ENCODE measurements at regions not wholly inside any gene's neighbourhood (a gene's known extent, or its start where the extent isn't known, plus 50 kb on each side); places are given as distances from the start of the nearest gene placed in this dataset.

- H3K36me3 Mint-ChIP-seq (ENCODE audit: insufficient read depth in 1 of 3, low read depth in 3 of 3) = no peaks in the 10 kb centered on the region
- no peak overlapping the region for H3K4me3 Mint-ChIP-seq
- no peak overlapping the region for H3K4me2 ChIP-seq (ENCODE audit: insufficient read depth, insufficient read length, low read length)
- H3K27ac Mint-ChIP-seq = no peak overlapping the region
- H2BK20ac ChIP-seq (ENCODE audit: low read depth, low read length, poor library complexity, severe bottlenecking) = no peak overlapping the region
- no peak overlapping the region for H3K56ac ChIP-seq (ENCODE audit: insufficient read length, low read depth, low read length)
- no peaks in the 10 kb centered on the region for H3K4me1 Mint-ChIP-seq
- H3K79me2 ChIP-seq (ENCODE audit: insufficient read depth, low read length) = no peaks in the 10 kb centered on the region
- no peak for DNase-seq
- no peak overlapping the region for H2AFZ ChIP-seq (ENCODE audit: low read length)
- no peaks in the 10 kb centered on the region for H3K9me3 ChIP-seq (ENCODE audit: control insufficient read depth, low read depth, low read length)
- no peak overlapping the region for H2BK15ac ChIP-seq (ENCODE audit: low read depth, low read length)
- no peaks in the 10 kb centered on the region for H3K4me1 ChIP-seq (ENCODE audit: insufficient read depth, low read length)
- H4K91ac ChIP-seq (ENCODE audit: insufficient read length, low read depth, low read length) = no peak overlapping the region
- H3K27me3 Mint-ChIP-seq (ENCODE audit: low read depth) = no peaks in the 10 kb centered on the region; the same call in 1 of the 2 replicates
- no peak overlapping the region for H2BK120ac ChIP-seq (ENCODE audit: low read depth, low read length, poor library complexity, severe bottlenecking)
- TF ChIP-seq CTCF (conservative IDR thresholded peaks at IDR 0.05) = no peak
- H3K4ac ChIP-seq (ENCODE audit: low read depth, low read length) = no peak overlapping the region
- H2BK12ac ChIP-seq (ENCODE audit: insufficient read length, low read depth, low read length) = no peak overlapping the region
- no peak overlapping the region for H4K8ac ChIP-seq (replicated peaks; ENCODE audit: insufficient read length, low read depth, low read length)
- no peaks in the 10 kb centered on the region for H3K79me1 ChIP-seq (ENCODE audit: insufficient read depth, low read depth, low read length, poor library complexity, severe bottlenecking)
- H3K14ac ChIP-seq (ENCODE audit: insufficient read depth, low read length) = no peak overlapping the region
- no peak overlapping the region for H4K5ac ChIP-seq (ENCODE audit: insufficient read length, low read depth, low read length)
- H3K9me3 Mint-ChIP-seq = no peaks in the 10 kb centered on the region
- WGBS (ENCODE audit: extremely low coverage, insufficient read length, low lambda C conversion rate) = no CpG with 5 or more reads among the region's 4 CpGs
- no peak overlapping the region for H3K23ac ChIP-seq (ENCODE audit: insufficient read length, low read depth, low read length)
- no peak overlapping the region for H3T11ph ChIP-seq (ENCODE audit: low read length)
- no peak overlapping the region for H3K27ac ChIP-seq (ENCODE audit: insufficient read length, low read depth, low read length)
- no peaks in the 10 kb centered on the region for H3K23me2 ChIP-seq (ENCODE audit: insufficient read length, low read depth, low read length, poor library complexity, severe bottlenecking)
- H3K27me3 ChIP-seq (ENCODE audit: insufficient read depth, low read length) = no peaks in the 10 kb centered on the region
- no peak overlapping the region for H2AK5ac ChIP-seq (ENCODE audit: insufficient read length, low read length)
- no peak overlapping the region for H3K9ac ChIP-seq (ENCODE audit: extremely low read depth, insufficient read length, low read length)
- H3K18ac ChIP-seq (ENCODE audit: insufficient read length, low read depth, low read length) = no peak overlapping the region
- H4K20me1 ChIP-seq (ENCODE audit: control insufficient read depth, insufficient read depth, insufficient read length) = no peaks in the 10 kb centered on the region
- no peak overlapping the region for H2BK5ac ChIP-seq (ENCODE audit: insufficient read length, low read length)
Measured at GRCh38 chr10:53127686-53128085, 355.1 kb upstream of the MBL2 start.
